ENCODE measurements at regions not wholly inside any gene's neighbourhood (a gene's known extent, or its start where the extent isn't known, plus 50 kb on each side); places are given as distances from the start of the nearest gene placed in this dataset.
"Not testable (repeated sequence)": the region's sequence is repeated elsewhere in the genome, so short reads cannot be mapped to it uniquely, and the experiment has no call there.

GRCh38 chr6:104486035-104486434 lies 373.7 kb downstream of the HACE1 start:
- DNase-seq, result no peak

- no peak for DNase-seq
Measured at GRCh38 chr6:104484626-104485025, 375.1 kb downstream of the HACE1 start.

GRCh38 chr6:104484191-104484590 lies 375.5 kb downstream of the HACE1 start:
- no peak for DNase-seq

GRCh38 chr6:104483225-104483834 lies 376.4 kb downstream of the HACE1 start:
- DNase-seq, result no peak

GRCh38 chr6:104477569-104477968 lies 382.1 kb downstream of the HACE1 start:
- no peak for DNase-seq

- no peak for DNase-seq
Measured at GRCh38 chr6:104473021-104473429, 386.7 kb downstream of the HACE1 start.

GRCh38 chr6:104472021-104472901 lies 387.5 kb downstream of the HACE1 start:
- DNase-seq, result no peak

- DNase-seq, result no peak
Measured at GRCh38 chr6:104466306-104466705, 393.4 kb downstream of the HACE1 start.

- DNase-seq, result no peak
Measured at GRCh38 chr6:104462811-104463599, 396.7 kb downstream of the HACE1 start.

GRCh38 chr6:104460738-104461483 lies 398.8 kb downstream of the HACE1 start:
- no peak for DNase-seq

- DNase-seq, result no peak
Measured at GRCh38 chr6:104459543-104459942, 400.2 kb downstream of the HACE1 start.

GRCh38 chr6:104449918-104450317 lies 409.8 kb downstream of the HACE1 start:
- DNase-seq, result no peak

- DNase-seq, result not testable (repeated sequence)
Measured at GRCh38 chr6:104446101-104447080, 413.3 kb downstream of the HACE1 start.

- no peak for DNase-seq
Measured at GRCh38 chr6:104434519-104434918, 425.2 kb downstream of the HACE1 start.

- no peak for DNase-seq
Measured at GRCh38 chr6:104431096-104431495, 428.6 kb downstream of the HACE1 start.

GRCh38 chr6:104428184-104428583 lies 431.5 kb downstream of the HACE1 start:
- DNase-seq, result no peak

GRCh38 chr6:104423691-104424090 lies 436.0 kb downstream of the HACE1 start:
- DNase-seq, result no peak

- DNase-seq, result no peak
Measured at GRCh38 chr6:104421650-104422049, 438.1 kb downstream of the HACE1 start.

GRCh38 chr6:104418839-104419238 lies 440.9 kb downstream of the HACE1 start:
- no peak for DNase-seq

- DNase-seq, result no peak
Measured at GRCh38 chr6:104418125-104418524, 441.6 kb downstream of the HACE1 start.

- no peak for DNase-seq
Measured at GRCh38 chr6:104414723-104415122, 445.0 kb downstream of the HACE1 start.

GRCh38 chr6:104413767-104414166 lies 446.0 kb downstream of the HACE1 start:
- DNase-seq, result no peak

All from midbrain (tissue), 1 donor.